Adrenal gland (tissue), 5 donors: ENCODE measurements at regions not wholly inside any gene's neighbourhood (a gene's known extent, or its start where the extent isn't known, plus 50 kb on each side); places are given as distances from the start of the nearest gene placed in this dataset.

Experiments used
- POLR2A ChIP-seq, 2 donors: fragments of 450-650 bp; IDR thresholded peaks; one replicate each; pipeline ENCODE4 v1.6.1; 2017; ENCODE audit warnings: antibody characterized with exemption in 2 of 2, mild to moderate bottlenecking in 2 of 2, moderate library complexity in 1 of 2
- TF ChIP-seq, protein P1 (sequence below), 6 experiments: fragments of 450-650 bp in 4 of 6; fragments of 200-600 bp in 2 of 6; sonication (generic) in 1 of 6; IDR thresholded peaks; 1 replicate in 5 of 6; 2 replicates in 1 of 6; pipeline versions ENCODE4 v1.5.1 to v1.8.0; 2016 to 2021; ENCODE audit warnings: antibody characterized with exemption in 6 of 6, mild to moderate bottlenecking in 2 of 6, moderate library complexity in 1 of 6
- donor health status: DM: no; HTN: no; CAD: no.

DNA sequence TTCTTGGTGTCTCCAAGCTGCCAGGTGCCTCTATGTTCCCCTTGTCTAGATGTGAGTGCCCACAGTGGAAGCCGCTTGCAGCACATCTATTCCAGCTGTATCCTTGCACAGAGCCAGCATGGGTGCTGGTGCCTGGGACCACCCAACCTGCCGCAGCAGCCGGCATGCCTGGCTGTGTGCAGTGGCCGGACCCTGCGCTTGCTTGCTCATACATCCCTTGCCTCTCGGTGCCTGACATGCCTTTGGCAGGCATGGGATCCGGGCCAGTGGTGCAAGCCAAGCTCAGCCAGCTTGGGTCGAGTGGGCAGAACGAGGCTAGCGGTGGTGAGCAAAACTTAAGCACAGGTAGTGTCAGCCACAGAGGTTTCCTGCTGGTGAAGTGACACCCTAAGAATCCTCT is 355.1 kb downstream of the TLL1 start:
- TF ChIP-seq, protein P1, sequence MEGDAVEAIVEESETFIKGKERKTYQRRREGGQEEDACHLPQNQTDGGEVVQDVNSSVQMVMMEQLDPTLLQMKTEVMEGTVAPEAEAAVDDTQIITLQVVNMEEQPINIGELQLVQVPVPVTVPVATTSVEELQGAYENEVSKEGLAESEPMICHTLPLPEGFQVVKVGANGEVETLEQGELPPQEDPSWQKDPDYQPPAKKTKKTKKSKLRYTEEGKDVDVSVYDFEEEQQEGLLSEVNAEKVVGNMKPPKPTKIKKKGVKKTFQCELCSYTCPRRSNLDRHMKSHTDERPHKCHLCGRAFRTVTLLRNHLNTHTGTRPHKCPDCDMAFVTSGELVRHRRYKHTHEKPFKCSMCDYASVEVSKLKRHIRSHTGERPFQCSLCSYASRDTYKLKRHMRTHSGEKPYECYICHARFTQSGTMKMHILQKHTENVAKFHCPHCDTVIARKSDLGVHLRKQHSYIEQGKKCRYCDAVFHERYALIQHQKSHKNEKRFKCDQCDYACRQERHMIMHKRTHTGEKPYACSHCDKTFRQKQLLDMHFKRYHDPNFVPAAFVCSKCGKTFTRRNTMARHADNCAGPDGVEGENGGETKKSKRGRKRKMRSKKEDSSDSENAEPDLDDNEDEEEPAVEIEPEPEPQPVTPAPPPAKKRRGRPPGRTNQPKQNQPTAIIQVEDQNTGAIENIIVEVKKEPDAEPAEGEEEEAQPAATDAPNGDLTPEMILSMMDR (IDR thresholded peaks at IDR 0.05), result no peak
- no peak for TF ChIP-seq POLR2A (IDR thresholded peaks at IDR 0.05)
